Progenitor cell of endocrine pancreas (in vitro differentiated cells): ENCODE measurements at regions not wholly inside any gene's neighbourhood (a gene's known extent, or its start where the extent isn't known, plus 50 kb on each side); places are given as distances from the start of the nearest gene placed in this dataset.
"Not testable (repeated sequence)": the region's sequence is repeated elsewhere in the genome, so short reads cannot be mapped to it uniquely, and the experiment has no call there.

ENCODE experiments used
- DNase-seq: peaks from one replicate; pipeline ENCODE4 v3.0.0; 2021; ENCODE audit warnings: low spot score; ENCODE audit not compliant: unreplicated experiment
- H3K27ac Mint-ChIP-seq: 2 replicates; pipeline ENCODE4 v1.8.0; 2021; ENCODE audit warnings: mild to moderate bottlenecking, moderate library complexity, mixed read lengths
- H3K27me3 Mint-ChIP-seq: 2 replicates; pipeline ENCODE4 v1.8.0; 2021; ENCODE audit warnings: mixed read lengths
- H3K36me3 Mint-ChIP-seq: 2 replicates; pipeline ENCODE4 v1.8.0; 2022; ENCODE audit warnings: mixed read lengths; ENCODE audit not compliant: insufficient read depth
- H3K4me1 Mint-ChIP-seq: 2 replicates; pipeline ENCODE4 v1.8.0; 2021; ENCODE audit warnings: low read depth, mixed read lengths
- H3K4me3 Mint-ChIP-seq: 2 replicates; pipeline ENCODE4 v1.8.0; 2021; ENCODE audit warnings: low read depth, mild to moderate bottlenecking, moderate library complexity, mixed read lengths
- H3K9me3 Mint-ChIP-seq: 2 replicates; pipeline ENCODE4 v1.8.0; 2021; ENCODE audit warnings: low read depth, mixed read lengths
- CTCF ChIP-seq: fragments of 200-600 bp; sonication (generic); IDR thresholded peaks from one replicate; pipeline ENCODE4 v1.5.0; 2021; ENCODE audit warnings: antibody characterized with exemption, mild to moderate bottlenecking; ENCODE audit not compliant: unreplicated experiment

- H3K4me1 Mint-ChIP-seq = peaks cover 22% of the 10 kb centered on the region
- no peak overlapping the region for H3K4me3 Mint-ChIP-seq
- no peaks in the 10 kb centered on the region for H3K9me3 Mint-ChIP-seq
- TF ChIP-seq CTCF = peak; percentile 53
- H3K27ac Mint-ChIP-seq = no peak overlapping the region
- no peak for DNase-seq
- H3K27me3 Mint-ChIP-seq = peaks cover 4% of the 10 kb centered on the region
- H3K36me3 Mint-ChIP-seq = no peaks in the 10 kb centered on the region
These were observed 52.4 kb upstream of the ITGB1 start for GRCh38 chr10:33010132-33011037.

DNA sequence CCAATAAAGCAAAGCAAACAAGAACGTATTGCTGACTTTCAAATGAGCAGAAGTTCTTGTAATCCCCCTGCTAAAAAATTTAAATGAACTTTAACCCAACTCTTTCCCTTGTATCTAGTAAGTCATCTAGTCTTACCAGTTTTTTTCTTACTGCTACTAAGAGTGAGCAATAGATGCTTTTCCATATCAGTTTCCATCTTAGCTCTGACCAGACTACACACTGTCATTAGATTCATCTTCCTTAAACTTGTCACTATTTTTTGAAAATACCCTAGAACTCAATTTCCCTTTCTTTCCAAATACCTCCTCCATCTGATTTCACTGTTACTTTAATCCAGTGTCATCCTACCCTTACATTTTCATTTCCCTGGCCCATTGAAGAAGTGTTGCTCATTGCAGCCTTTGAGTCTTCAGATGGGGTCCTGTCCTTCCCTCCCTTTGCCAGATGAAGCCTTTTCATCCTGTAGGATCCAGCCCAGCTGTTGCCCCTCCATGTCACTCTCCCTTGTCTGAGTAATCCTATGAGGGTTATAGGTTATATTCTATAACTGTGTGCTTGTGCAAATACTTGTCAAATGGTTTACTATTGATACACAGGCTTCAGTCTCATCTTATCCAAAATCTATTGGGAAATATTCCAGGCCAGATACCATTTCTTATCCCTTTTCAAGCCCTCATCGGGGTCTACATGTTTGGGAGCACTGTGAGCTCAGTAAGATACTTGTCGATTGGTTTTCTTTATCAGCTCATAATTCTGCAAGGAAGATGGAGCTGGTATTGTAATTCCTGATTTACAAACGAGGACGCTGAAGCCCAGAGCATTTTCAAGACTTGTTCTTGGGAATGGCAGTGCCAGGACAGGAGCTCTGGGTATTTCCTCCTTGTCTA lies 51.5 kb upstream of the ITGB1 start:
- H3K4me1 Mint-ChIP-seq = peaks cover 21% of the 10 kb centered on the region
- no peak overlapping the region for H3K27ac Mint-ChIP-seq
- H3K27me3 Mint-ChIP-seq = peaks cover 4% of the 10 kb centered on the region
- no peaks in the 10 kb centered on the region for H3K9me3 Mint-ChIP-seq
- no peaks in the 10 kb centered on the region for H3K36me3 Mint-ChIP-seq
- DNase-seq = no peak
- TF ChIP-seq CTCF = no peak
- no peak overlapping the region for H3K4me3 Mint-ChIP-seq

- H3K27me3 Mint-ChIP-seq = peaks cover 4% of the 10 kb centered on the region
- H3K9me3 Mint-ChIP-seq = no peaks in the 10 kb centered on the region
- DNase-seq = peak; percentile 37
- H3K36me3 Mint-ChIP-seq = no peaks in the 10 kb centered on the region
- H3K4me3 Mint-ChIP-seq = peak overlapping the region; percentile 25
- peak overlapping the region; percentile 79 for H3K27ac Mint-ChIP-seq
- TF ChIP-seq CTCF = peak; percentile 95
- peaks cover 21% of the 10 kb centered on the region for H3K4me1 Mint-ChIP-seq
These were observed 50.6 kb upstream of the ITGB1 start for GRCh38 chr10:33008499-33009243.

DNA sequence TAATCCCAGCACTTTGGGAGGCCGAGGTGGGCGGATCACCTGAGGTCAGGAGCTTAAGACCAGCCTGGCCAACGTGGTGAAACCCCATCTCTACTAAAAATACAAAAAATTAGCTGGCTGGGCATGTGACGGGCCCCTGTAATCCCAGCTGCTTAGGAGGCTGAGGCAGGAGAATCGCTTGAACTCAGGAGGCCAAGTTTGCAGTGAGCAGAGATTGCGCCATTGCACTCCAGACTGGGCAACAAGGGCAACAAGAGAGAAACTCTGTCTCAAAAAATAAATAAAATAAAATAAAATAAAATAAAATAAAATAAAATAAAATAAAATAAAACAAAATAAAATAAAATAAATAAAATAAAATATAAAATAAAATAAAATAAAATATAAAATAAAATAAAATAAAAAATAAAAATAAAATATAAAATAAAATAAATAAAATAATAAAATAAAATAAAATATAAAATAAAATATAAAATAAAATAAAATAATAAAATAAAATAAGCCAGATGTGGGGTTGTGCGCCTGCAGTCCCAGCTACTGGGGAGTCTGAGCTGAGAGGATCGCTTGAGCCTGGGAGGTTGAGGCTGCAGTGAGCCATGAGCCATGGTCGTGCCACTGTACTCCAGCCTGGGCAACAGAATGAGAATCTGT lies 49.8 kb upstream of the ITGB1 start:
- peaks cover 21% of the 10 kb centered on the region for H3K4me1 Mint-ChIP-seq
- not testable (repeated sequence) for H3K36me3 Mint-ChIP-seq, DNase-seq, H3K9me3 Mint-ChIP-seq, H3K27me3 Mint-ChIP-seq, H3K27ac Mint-ChIP-seq, H3K4me3 Mint-ChIP-seq
